ENCODE measurements at regions not wholly inside any gene's neighbourhood (a gene's known extent, or its start where the extent isn't known, plus 50 kb on each side); places are given as distances from the start of the nearest gene placed in this dataset.
"Not testable (repeated sequence)": the region's sequence is repeated elsewhere in the genome, so short reads cannot be mapped to it uniquely, and the experiment has no call there.

DNA sequence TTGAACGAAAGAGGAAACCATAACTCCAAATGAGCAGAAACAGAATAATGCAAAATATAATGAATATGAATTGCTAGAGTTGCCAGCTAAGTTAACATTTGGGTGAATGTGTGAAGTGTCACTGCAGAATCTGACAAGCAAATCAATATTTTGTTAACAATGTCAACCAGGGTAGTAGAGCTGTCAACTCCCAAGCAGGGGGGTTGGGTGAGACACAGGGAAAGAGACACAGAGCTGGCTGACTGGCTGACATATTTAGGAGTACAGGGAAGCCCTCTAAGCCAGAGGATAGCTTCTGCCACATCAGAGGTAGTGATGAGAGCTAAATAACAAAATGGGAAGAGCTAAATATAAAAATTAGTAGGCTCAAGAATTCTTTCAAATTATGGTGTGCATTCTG, 393.1 kb upstream of the KCND2 start:
- Histone ChIP-seq H3K9me3 (no peaks in the 10 kb centered on the region), H3K36me3 (no peaks in the 10 kb centered on the region), H3K27me3 (no peaks in the 10 kb centered on the region), H3K4me1 (no peaks in the 10 kb centered on the region), H3K27ac (no peak overlapping the region), H3K4me3 (no peak overlapping the region)
- no peak for ATAC-seq
- intact Hi-C loops (cut with DNase I; ENCODE audit: low total_unique reads) (no loop called here), in situ Hi-C loops (cut with MboI; ENCODE audit: low sequenced_read_pairs in 4 of 4) (no loop called here)
- no peak for TF ChIP-seq CTCF (IDR thresholded peaks at IDR 0.05 in 4 of 5, conservative IDR thresholded peaks at IDR 0.05 in 1 of 5)
- TF ChIP-seq POLR2A (IDR thresholded peaks at IDR 0.05), result no peak
- no peak for DNase-seq

DNA sequence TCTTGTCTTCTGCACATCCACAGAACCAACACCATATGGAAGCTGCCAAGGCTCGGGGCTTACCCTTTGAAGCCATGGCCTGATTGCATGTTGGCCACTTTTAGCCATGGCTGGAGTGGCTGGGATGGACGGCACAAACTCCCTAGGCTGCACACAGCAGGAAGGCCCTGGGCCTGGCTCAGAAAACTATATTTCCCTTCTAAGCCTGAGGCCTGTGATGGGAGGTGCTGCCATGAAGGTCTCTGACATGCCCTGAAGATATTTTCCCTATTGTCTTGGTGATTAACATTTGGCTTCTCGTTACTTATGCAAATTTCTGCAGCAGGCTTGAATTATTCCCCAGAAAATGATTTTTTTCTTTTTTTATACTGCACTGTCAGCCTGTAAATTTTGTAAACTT, 387.0 kb upstream of the KCND2 start:
- TF ChIP-seq POLR2A (IDR thresholded peaks at IDR 0.05), result no peak
- TF ChIP-seq CTCF (IDR thresholded peaks at IDR 0.05 in 4 of 5, conservative IDR thresholded peaks at IDR 0.05 in 1 of 5), result no peak
- H3K36me3 ChIP-seq, result no peaks in the 10 kb centered on the region
- intact Hi-C loops (cut with DNase I; ENCODE audit: low total_unique reads) (no loop called here), in situ Hi-C loops (cut with MboI; ENCODE audit: low sequenced_read_pairs in 4 of 4) (no loop called here)
- H3K4me3 ChIP-seq, result no peak overlapping the region
- no peaks in the 10 kb centered on the region for H3K4me1 ChIP-seq
- no peaks in the 10 kb centered on the region for H3K9me3 ChIP-seq
- no peak overlapping the region for H3K27ac ChIP-seq
- DNase-seq (no peak), ATAC-seq (no peak)
- H3K27me3 ChIP-seq, result no peaks in the 10 kb centered on the region

GRCh38 chr7:119886525-119886924, 386.4 kb upstream of the KCND2 start:
- in situ Hi-C loops (cut with MboI; ENCODE audit: low sequenced_read_pairs in 4 of 4), result not testable (repeated sequence)

GRCh38 chr7:119888251-119888650, 384.7 kb upstream of the KCND2 start:
- no peaks in the 10 kb centered on the region for H3K36me3 ChIP-seq
- DNase-seq (no peak), ATAC-seq (no peak)
- no peaks in the 10 kb centered on the region for H3K4me1 ChIP-seq
- H3K27ac ChIP-seq, result no peak overlapping the region
- in situ Hi-C loops (cut with MboI; ENCODE audit: low sequenced_read_pairs in 4 of 4), result no loop called here
- H3K27me3 ChIP-seq, result no peaks in the 10 kb centered on the region
- intact Hi-C loops (cut with DNase I; ENCODE audit: low total_unique reads), result no loop called here
- TF ChIP-seq CTCF (IDR thresholded peaks at IDR 0.05 in 4 of 5, conservative IDR thresholded peaks at IDR 0.05 in 1 of 5) (no peak), POLR2A (IDR thresholded peaks at IDR 0.05) (no peak)
- no peak overlapping the region for H3K4me3 ChIP-seq
- H3K9me3 ChIP-seq, result no peaks in the 10 kb centered on the region

More at GRCh38 chr7:119886525-119886924, 386.4 kb upstream of the KCND2 start:
- ATAC-seq; intact Hi-C loops (cut with DNase I; ENCODE audit: low total_unique reads); H3K36me3 ChIP-seq; H3K27ac ChIP-seq; H3K4me1 ChIP-seq; H3K27me3 ChIP-seq; DNase-seq; H3K4me3 ChIP-seq; H3K9me3 ChIP-seq: not testable (repeated sequence)

GRCh38 chr7:119890631-119891030, 382.3 kb upstream of the KCND2 start:
- in situ Hi-C loops (cut with MboI; ENCODE audit: low sequenced_read_pairs in 4 of 4) (no loop called here), intact Hi-C loops (cut with DNase I; ENCODE audit: low total_unique reads) (no loop called here)
- ATAC-seq, result no peak
- H3K4me1 ChIP-seq, result no peaks in the 10 kb centered on the region
- no peaks in the 10 kb centered on the region for H3K27me3 ChIP-seq
- H3K9me3 ChIP-seq, result no peaks in the 10 kb centered on the region
- no peak overlapping the region for H3K27ac ChIP-seq
- DNase-seq, result no peak
- no peak overlapping the region for H3K4me3 ChIP-seq
- H3K36me3 ChIP-seq, result no peaks in the 10 kb centered on the region
- TF ChIP-seq POLR2A (IDR thresholded peaks at IDR 0.05), result no peak
- no peak for TF ChIP-seq CTCF (IDR thresholded peaks at IDR 0.05 in 4 of 5, conservative IDR thresholded peaks at IDR 0.05 in 1 of 5)

Measured in gastrocnemius medialis (tissue), 4 donors.